Activated T-cell treated with anti-CD3 and anti-CD28 coated beads for 24 hours (primary cell): ENCODE measurements at regions not wholly inside any gene's neighbourhood (a gene's known extent, or its start where the extent isn't known, plus 50 kb on each side); places are given as distances from the start of the nearest gene placed in this dataset.
"Not testable (repeated sequence)": the region's sequence is repeated elsewhere in the genome, so short reads cannot be mapped to it uniquely, and the experiment has no call there.

Source experiments
- DNase-seq: peaks from one replicate; pipeline ENCODE4 v3.0.0-alpha.2; 2020; ENCODE audit warnings: low read depth

GRCh38 chr3:6435951-6436350, 425.0 kb upstream of the GRM7 start:
- no peak for DNase-seq

GRCh38 chr3:6437631-6438030, 423.3 kb upstream of the GRM7 start:
- no peak for DNase-seq

GRCh38 chr3:6438031-6438430, 422.9 kb upstream of the GRM7 start:
- no peak for DNase-seq

GRCh38 chr3:6439226-6439625, 421.7 kb upstream of the GRM7 start:
- no peak for DNase-seq

- no peak for DNase-seq
These were observed 421.1 kb upstream of the GRM7 start for GRCh38 chr3:6439824-6440223.

GRCh38 chr3:6444888-6445658, 415.8 kb upstream of the GRM7 start:
- DNase-seq: no peak

- no peak for DNase-seq
These were observed 413.6 kb upstream of the GRM7 start for GRCh38 chr3:6447166-6447801.

GRCh38 chr3:6448011-6448410, 412.9 kb upstream of the GRM7 start:
- no peak for DNase-seq

GRCh38 chr3:6449099-6449498, 411.8 kb upstream of the GRM7 start:
- no peak for DNase-seq

- DNase-seq: no peak
These were observed 407.9 kb upstream of the GRM7 start for GRCh38 chr3:6452974-6453373.

GRCh38 chr3:6455031-6455430, 405.9 kb upstream of the GRM7 start:
- DNase-seq: no peak

GRCh38 chr3:6467186-6467585, 393.7 kb upstream of the GRM7 start:
- no peak for DNase-seq

GRCh38 chr3:6468589-6468988, 392.3 kb upstream of the GRM7 start:
- no peak for DNase-seq

GRCh38 chr3:6471744-6472143, 389.2 kb upstream of the GRM7 start:
- DNase-seq: no peak

- not testable (repeated sequence) for DNase-seq
These were observed 370.2 kb upstream of the GRM7 start for GRCh38 chr3:6490487-6491327.

GRCh38 chr3:6491768-6492167, 369.1 kb upstream of the GRM7 start:
- DNase-seq: no peak

- no peak for DNase-seq
These were observed 368.6 kb upstream of the GRM7 start for GRCh38 chr3:6492306-6492705.

- not testable (repeated sequence) for DNase-seq
These were observed 362.0 kb upstream of the GRM7 start for GRCh38 chr3:6498944-6499343.

GRCh38 chr3:6504347-6504746, 356.6 kb upstream of the GRM7 start:
- no peak for DNase-seq

GRCh38 chr3:6504834-6505233, 356.1 kb upstream of the GRM7 start:
- no peak for DNase-seq

- DNase-seq: no peak
These were observed 352.5 kb upstream of the GRM7 start for GRCh38 chr3:6508410-6508759.

GRCh38 chr3:6509576-6509975, 351.3 kb upstream of the GRM7 start:
- no peak for DNase-seq

GRCh38 chr3:6510713-6511112, 350.2 kb upstream of the GRM7 start:
- DNase-seq: no peak
